T-cell (primary cell): ENCODE measurements at regions not wholly inside any gene's neighbourhood (a gene's known extent, or its start where the extent isn't known, plus 50 kb on each side); places are given as distances from the start of the nearest gene placed in this dataset.

Experiments used
- ATAC-seq, 4 experiments: fragments of 200-7000 bp in 3 of 4; fragments of 150-1000 bp in 1 of 4; cut with Tn5 transposase; replicated peaks in 1 of 4; 1 replicate in 3 of 4; 2 replicates in 1 of 4; pipeline ENCODE4 v1.10.0; 2021; ENCODE audit warnings: moderate library complexity in 3 of 4, mild to moderate bottlenecking in 2 of 4, moderate number of reproducible peaks in 1 of 4
- CTCF ChIA-PET, 2 donors: fragments of 300-600 bp; sonication (Branson Sonifier 250); formaldehyde crosslinking; loops; one replicate each; lab custom pipeline; 2022; ENCODE audit warnings: antibody characterized with exemption in 2 of 2; lab: Charles Lee
- POLR2A ChIA-PET, 2 donors: fragments of 300-600 bp; sonication (Branson Sonifier 250); formaldehyde crosslinking; loops; one replicate each; lab custom pipeline; 2022; ENCODE audit warnings: antibody characterized with exemption in 2 of 2; lab: Charles Lee
- DNase-seq, 35 experiments: peaks; one replicate each; pipeline versions ENCODE4 v3.0.0 to v3.0.0-alpha.2; 2013 to 2023
- H3K27ac ChIP-seq: one replicate; pipeline ENCODE4 v1.5.1; 2013; ENCODE audit warnings: low read length
- H3K27me3 ChIP-seq, 2 experiments: replicated peaks in 1 of 2; 1 replicate in 1 of 2; 2 replicates in 1 of 2; pipeline versions ENCODE4 v1.6.1 to v1.7.0; 2013; ENCODE audit warnings: low read length in 1 of 2, mixed read lengths in 1 of 2; ENCODE audit not compliant: control insufficient read depth in 2 of 2, insufficient read depth in 2 of 2; ENCODE audit errors: extremely low read depth in 1 of 2
- H3K36me3 ChIP-seq, 2 donors: 1 replicate in 1 of 2; 2 replicates in 1 of 2; pipeline versions ENCODE4 v1.6.1 to v1.7.0; 2013; ENCODE audit warnings: low read length in 1 of 2; ENCODE audit not compliant: control insufficient read depth in 2 of 2, insufficient read depth in 1 of 2; ENCODE audit errors: extremely low read depth in 1 of 2
- H3K4me1 ChIP-seq, 2 experiments: 1 replicate in 1 of 2; 2 replicates in 1 of 2; pipeline versions ENCODE4 v1.6.1 to v1.7.0; 2013; ENCODE audit warnings: low read length in 2 of 2, mixed read lengths in 1 of 2; ENCODE audit not compliant: insufficient read depth in 2 of 2, control insufficient read depth in 1 of 2; ENCODE audit errors: extremely low read depth in 1 of 2
- H3K4me3 ChIP-seq, 2 donors: 1 replicate in 1 of 2; 2 replicates in 1 of 2; pipeline versions ENCODE4 v1.5.1 to v1.7.0; 2013; ENCODE audit warnings: mild to moderate bottlenecking in 2 of 2, low read length in 1 of 2, moderate library complexity in 1 of 2; ENCODE audit not compliant: control insufficient read depth in 1 of 2; ENCODE audit errors: extremely low read depth in 1 of 2
- H3K9me3 ChIP-seq: 2 replicates; pipeline ENCODE4 v1.7.0; 2013
- H3K27ac Mint-ChIP-seq, 2 donors: one replicate each; pipeline ENCODE4 v1.8.0; 2020 to 2021; ENCODE audit warnings: mild to moderate bottlenecking in 2 of 2, mixed read lengths in 2 of 2
- H3K27me3 Mint-ChIP-seq, 2 donors: one replicate each; pipeline ENCODE4 v1.8.0; 2021 to 2022; ENCODE audit warnings: mixed read lengths in 2 of 2
- H3K36me3 Mint-ChIP-seq: one replicate; pipeline ENCODE4 v1.8.0; 2021; ENCODE audit warnings: mixed read lengths
- H3K4me1 Mint-ChIP-seq, 3 donors: one replicate each; pipeline ENCODE4 v1.8.0; 2020 to 2022; ENCODE audit warnings: mixed read lengths in 3 of 3, mild to moderate bottlenecking in 1 of 3
- H3K4me3 Mint-ChIP-seq, 3 donors: one replicate each; pipeline ENCODE4 v1.8.0; 2020 to 2022; ENCODE audit warnings: mild to moderate bottlenecking in 3 of 3, mixed read lengths in 3 of 3, moderate library complexity in 3 of 3
- H3K9me3 Mint-ChIP-seq, 3 donors: one replicate each; pipeline ENCODE4 v1.8.0; 2020 to 2022; ENCODE audit warnings: mixed read lengths in 3 of 3
- WGBS: methylation state at CpG from one replicate; pipeline ENCODE4 v1.1.5; 2013; ENCODE audit warnings: missing lambda C conversion rate; ENCODE audit not compliant: insufficient coverage; 5-methylcytosine and 5-hydroxymethylcytosine counted together

DNA sequence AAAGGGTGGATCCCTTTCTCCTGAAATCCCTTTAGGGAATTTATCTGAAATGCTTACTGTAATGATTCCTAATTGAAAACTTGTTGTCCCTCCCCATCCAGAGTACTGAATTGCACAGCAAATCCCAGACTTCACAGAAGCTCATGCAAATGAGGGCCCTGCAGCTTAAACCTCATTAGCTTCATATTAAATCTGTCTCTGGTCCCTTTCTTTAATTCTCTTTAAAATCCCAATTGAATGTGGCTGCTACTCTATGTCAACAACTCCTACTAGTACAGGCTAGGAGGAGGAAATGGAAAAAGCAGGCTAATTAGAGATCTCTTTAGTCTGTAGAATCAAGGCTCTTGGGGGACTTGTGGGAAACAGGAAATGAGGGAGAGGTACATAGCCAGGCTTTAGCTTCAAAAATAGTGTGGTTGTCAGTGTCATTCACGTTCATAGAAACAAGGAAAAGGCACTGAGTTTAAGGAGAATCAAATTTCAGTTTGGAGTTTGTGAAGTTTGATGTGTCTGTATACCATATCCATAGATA lies 191.3 kb upstream of the PRDM9 start:
- Mint-ChIP-seq H3K9me3 (peaks cover 19 to 41% (median 34%) of the 10 kb centered on the region in 3 donors), H3K4me3 (no peak overlapping the region), H3K27ac (no peak overlapping the region), H3K27me3 (no peaks in the 10 kb centered on the region), H3K36me3 (no peaks in the 10 kb centered on the region), H3K4me1 (no peaks in the 10 kb centered on the region)
- H3K9me3 ChIP-seq: no peaks in the 10 kb centered on the region
- H3K27ac ChIP-seq: no peak overlapping the region
- ChIA-PET CTCF (no interaction called here), POLR2A (no interaction called here)
- no peak for ATAC-seq
- no peaks in the 10 kb centered on the region for H3K36me3 ChIP-seq
- H3K27me3 ChIP-seq: no peaks in the 10 kb centered on the region
- no CpG with 5 or more reads among the region's 1 CpG for WGBS
- H3K4me1 ChIP-seq: no peaks in the 10 kb centered on the region
- DNase-seq: no peak
- no peak overlapping the region for H3K4me3 ChIP-seq

DNA sequence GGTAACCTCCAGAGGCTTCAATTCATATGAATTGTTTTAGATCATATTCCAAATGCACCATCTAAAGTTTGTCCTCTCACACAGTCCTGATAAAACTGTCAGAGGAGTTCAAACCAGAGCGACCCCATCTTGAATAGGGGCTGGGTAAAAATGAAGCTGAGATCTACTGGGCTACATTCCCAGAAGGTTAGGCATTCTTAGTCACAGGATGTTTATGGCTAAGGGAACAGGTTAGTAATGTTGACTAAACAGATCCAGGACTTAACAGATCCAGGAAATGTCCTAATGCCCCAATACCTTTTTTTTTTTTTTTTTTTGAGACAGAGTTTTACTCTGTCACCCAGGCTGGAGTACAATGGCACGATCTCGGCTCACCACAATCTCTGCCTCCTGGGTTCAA lies 192.6 kb upstream of the PRDM9 start:
- no peak overlapping the region for H3K27ac ChIP-seq
- no peaks in the 10 kb centered on the region for H3K4me1 ChIP-seq
- ChIA-PET CTCF (no interaction called here), POLR2A (no interaction called here)
- H3K9me3 ChIP-seq: no peaks in the 10 kb centered on the region
- no peak overlapping the region for H3K27ac Mint-ChIP-seq
- ATAC-seq: no peak
- no peak for DNase-seq
- no CpG with 5 or more reads among the region's 3 CpGs for WGBS
- H3K27me3 Mint-ChIP-seq: no peaks in the 10 kb centered on the region
- H3K36me3 Mint-ChIP-seq: no peaks in the 10 kb centered on the region
- H3K9me3 Mint-ChIP-seq: peaks cover 19 to 43% (median 37%) of the 10 kb centered on the region in 3 donors
- H3K4me3 ChIP-seq: no peak overlapping the region
- H3K4me3 Mint-ChIP-seq: no peak overlapping the region
- no peaks in the 10 kb centered on the region for H3K27me3 ChIP-seq
- H3K36me3 ChIP-seq: no peaks in the 10 kb centered on the region
- H3K4me1 Mint-ChIP-seq: no peaks in the 10 kb centered on the region

DNA sequence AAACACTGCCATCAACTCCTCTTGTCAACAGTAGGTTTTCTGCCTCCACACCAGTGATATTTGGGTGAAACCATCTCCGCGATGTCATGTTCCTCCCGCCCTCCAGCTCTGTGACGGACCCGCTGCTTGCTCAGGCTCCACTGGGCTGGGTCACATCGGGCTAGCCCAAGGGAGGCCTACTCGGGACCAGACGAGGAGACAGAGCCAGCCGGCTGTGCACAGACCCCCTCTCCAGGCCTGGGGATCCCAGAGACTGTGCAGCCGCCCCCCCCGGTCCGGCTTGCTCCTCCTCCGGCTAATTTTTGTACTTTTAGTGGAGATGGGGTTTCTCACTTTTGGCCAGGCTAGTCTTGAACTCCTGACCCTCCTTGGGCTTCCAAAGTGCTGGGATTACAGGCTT lies 202.4 kb upstream of the PRDM9 start:
- WGBS: 82% methylated on average over 13 of the region's 13 CpGs
- H3K27ac Mint-ChIP-seq: no peak overlapping the region
- Histone ChIP-seq H3K9me3 (no peaks in the 10 kb centered on the region), H3K36me3 (no peaks in the 10 kb centered on the region), H3K27me3 (no peaks in the 10 kb centered on the region), H3K4me1 (no peaks in the 10 kb centered on the region), H3K27ac (no peak overlapping the region), H3K4me3 (no peak overlapping the region)
- POLR2A ChIA-PET: no interaction called here
- CTCF ChIA-PET: interaction anchor here in 1 of 2 donors (0.6 kb wide), 1 partner anchor 13 kb away, joined by 8 read pairs; no protein-coding TSS in a partner anchor
- DNase-seq (no peak), ATAC-seq (no peak)
- no peaks in the 10 kb centered on the region for H3K4me1 Mint-ChIP-seq
- peaks cover 13 to 23% (median 17%) of the 10 kb centered on the region in 3 donors for H3K9me3 Mint-ChIP-seq
- no peaks in the 10 kb centered on the region for H3K36me3 Mint-ChIP-seq
- H3K4me3 Mint-ChIP-seq: no peak overlapping the region
- no peaks in the 10 kb centered on the region for H3K27me3 Mint-ChIP-seq

DNA sequence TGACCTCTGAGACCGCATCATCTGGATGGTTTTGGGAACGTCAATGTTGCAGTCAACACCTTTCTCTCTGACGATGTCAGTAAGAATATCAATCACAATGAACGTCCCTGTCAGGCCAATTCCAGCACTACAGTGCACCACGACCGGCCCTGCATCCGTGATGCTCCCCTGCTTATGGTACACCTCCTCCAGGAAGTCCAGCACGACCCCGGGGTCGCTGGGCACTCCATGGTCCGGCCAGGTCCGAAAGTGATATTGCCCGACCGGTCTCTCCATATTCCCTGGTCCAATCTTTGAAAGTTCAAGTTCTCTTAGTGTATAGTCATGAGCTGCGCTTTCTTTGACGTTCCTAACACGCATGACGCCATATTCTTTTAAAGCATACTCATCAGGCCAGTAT lies 203.6 kb upstream of the PRDM9 start:
- ChIA-PET POLR2A (no interaction called here), CTCF (no interaction called here)
- Mint-ChIP-seq H3K27me3 (no peaks in the 10 kb centered on the region), H3K9me3 (peaks cover 13 to 22% (median 17%) of the 10 kb centered on the region in 3 donors), H3K4me1 (no peaks in the 10 kb centered on the region), H3K36me3 (no peaks in the 10 kb centered on the region), H3K4me3 (no peak overlapping the region), H3K27ac (no peak overlapping the region)
- no peak overlapping the region for H3K27ac ChIP-seq
- H3K27me3 ChIP-seq: no peaks in the 10 kb centered on the region
- no peaks in the 10 kb centered on the region for H3K36me3 ChIP-seq
- H3K4me1 ChIP-seq: no peaks in the 10 kb centered on the region
- 89% methylated on average over 17 of the region's 18 CpGs for WGBS
- H3K4me3 ChIP-seq: no peak overlapping the region
- ATAC-seq: no peak
- no peaks in the 10 kb centered on the region for H3K9me3 ChIP-seq
- no peak for DNase-seq

DNA sequence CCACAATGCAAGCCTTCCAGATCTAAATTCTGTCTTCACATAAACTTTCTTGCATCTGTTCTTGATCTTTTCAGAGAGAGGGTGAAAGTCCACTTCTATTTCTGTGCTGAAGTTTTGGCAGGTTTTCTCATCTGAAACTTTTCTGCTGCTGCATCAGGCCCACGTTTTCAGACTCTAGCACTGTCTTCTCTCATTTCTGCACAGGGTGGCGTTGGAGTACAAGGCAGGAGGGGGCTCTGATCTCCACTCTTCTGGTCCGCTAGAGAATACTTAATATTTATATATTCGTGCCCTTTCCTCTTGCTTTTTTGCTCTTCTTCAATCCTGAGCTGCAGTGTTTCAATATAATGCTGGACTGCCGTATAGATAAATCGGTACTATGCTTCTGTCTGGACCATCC lies 204.0 kb upstream of the PRDM9 start:
- Histone ChIP-seq H3K9me3 (no peaks in the 10 kb centered on the region), H3K36me3 (no peaks in the 10 kb centered on the region), H3K4me1 (no peaks in the 10 kb centered on the region), H3K27ac (no peak overlapping the region), H3K4me3 (no peak overlapping the region), H3K27me3 (no peaks in the 10 kb centered on the region)
- no peak for ATAC-seq
- ChIA-PET CTCF (no interaction called here), POLR2A (no interaction called here)
- Mint-ChIP-seq H3K27me3 (no peaks in the 10 kb centered on the region), H3K27ac (no peak overlapping the region), H3K4me1 (no peaks in the 10 kb centered on the region), H3K4me3 (no peak overlapping the region), H3K36me3 (no peaks in the 10 kb centered on the region), H3K9me3 (peaks cover 13 to 22% (median 17%) of the 10 kb centered on the region in 3 donors)
- WGBS: 87% methylated on average over 3 of the region's 6 CpGs
- no peak for DNase-seq

DNA sequence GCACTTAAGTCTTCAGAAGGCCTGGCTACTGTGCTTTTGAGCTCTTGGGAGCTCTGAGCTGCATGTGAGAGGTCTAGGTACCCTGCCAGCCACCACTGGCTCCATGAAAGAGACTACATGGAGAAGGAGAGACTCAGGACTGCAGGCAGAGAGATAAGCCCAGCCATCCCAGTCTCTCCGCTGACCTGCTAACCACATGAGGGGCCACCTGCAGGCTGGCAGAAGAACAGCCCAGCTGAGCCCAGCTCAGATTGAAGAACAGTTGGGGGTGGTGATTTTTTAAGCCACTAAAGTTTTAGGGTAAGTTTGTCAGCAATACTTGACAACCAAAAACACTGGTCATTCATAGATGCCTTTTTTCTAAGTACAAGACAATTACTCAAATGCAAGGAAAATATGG lies 205.0 kb upstream of the PRDM9 start:
- DNase-seq: no peak
- H3K9me3 Mint-ChIP-seq: peaks cover 13 to 17% (median 17%) of the 10 kb centered on the region in 3 donors
- Histone ChIP-seq H3K27ac (no peak overlapping the region), H3K27me3 (no peaks in the 10 kb centered on the region), H3K4me1 (no peaks in the 10 kb centered on the region), H3K36me3 (no peaks in the 10 kb centered on the region), H3K9me3 (no peaks in the 10 kb centered on the region), H3K4me3 (no peak overlapping the region)
- H3K4me3 Mint-ChIP-seq: no peak overlapping the region
- no peaks in the 10 kb centered on the region for H3K27me3 Mint-ChIP-seq
- no peak overlapping the region for H3K27ac Mint-ChIP-seq
- no peaks in the 10 kb centered on the region for H3K36me3 Mint-ChIP-seq
- ChIA-PET CTCF (no interaction called here), POLR2A (no interaction called here)
- WGBS: no CpG with 5 or more reads among the region's 1 CpG
- no peaks in the 10 kb centered on the region for H3K4me1 Mint-ChIP-seq
- no peak for ATAC-seq

DNA sequence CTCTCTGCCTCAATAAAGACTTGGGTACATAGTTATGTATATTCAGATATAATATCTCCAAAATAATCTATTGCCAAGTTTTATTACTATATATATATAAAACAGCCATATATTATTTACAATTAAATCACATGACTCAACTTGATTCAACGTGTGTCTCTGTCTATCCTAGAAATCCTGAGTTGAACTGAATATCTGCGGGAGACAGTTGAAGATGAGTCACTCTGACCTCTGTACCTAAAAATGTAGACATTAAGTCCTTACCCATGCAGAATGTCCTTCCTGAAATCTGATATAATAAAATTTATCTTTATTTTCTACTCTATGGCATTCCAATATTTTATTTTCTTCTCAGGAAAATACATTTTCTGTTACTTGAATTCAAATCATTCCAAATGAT lies 218.2 kb upstream of the PRDM9 start:
- no peaks in the 10 kb centered on the region for H3K27me3 Mint-ChIP-seq
- no peak overlapping the region for H3K27ac Mint-ChIP-seq
- H3K4me3 Mint-ChIP-seq: no peak overlapping the region
- Histone ChIP-seq H3K4me1 (no peaks in the 10 kb centered on the region), H3K4me3 (no peak overlapping the region), H3K27me3 (no peaks in the 10 kb centered on the region), H3K9me3 (no peaks in the 10 kb centered on the region), H3K27ac (no peak overlapping the region), H3K36me3 (no peaks in the 10 kb centered on the region)
- POLR2A ChIA-PET: no interaction called here
- no peaks in the 10 kb centered on the region for H3K4me1 Mint-ChIP-seq
- no peak for DNase-seq
- no peaks in the 10 kb centered on the region for H3K36me3 Mint-ChIP-seq
- no peak for ATAC-seq
- H3K9me3 Mint-ChIP-seq: peaks cover 16 to 29% (median 23%) of the 10 kb centered on the region in 3 donors
- CTCF ChIA-PET: interaction anchor here in 1 of 2 donors (0.5 kb wide), 1 partner anchor 369 kb away, joined by 3 read pairs; no protein-coding TSS in a partner anchor
- WGBS: 69% methylated on average over 2 of the region's 2 CpGs
